ENCODE measurements at regions not wholly inside any gene's neighbourhood (a gene's known extent, or its start where the extent isn't known, plus 50 kb on each side); places are given as distances from the start of the nearest gene placed in this dataset.

- no peak for DNase-seq (ENCODE audit: low read depth, low spot score)
- H3K4me3 ChIP-seq (ENCODE audit: low read length): no peak overlapping the region
These were observed 539.6 kb downstream of the PID1 start for GRCh38 chr2:228731517-228731916.

- DNase-seq (ENCODE audit: low read depth, low spot score): no peak
- no peak overlapping the region for H3K4me3 ChIP-seq (ENCODE audit: low read length)
These were observed 542.1 kb downstream of the PID1 start for GRCh38 chr2:228728961-228729360.

GRCh38 chr2:228725031-228725430 is 543.5 kb upstream of the SPHKAP start:
- no peak overlapping the region for H3K4me3 ChIP-seq (ENCODE audit: low read length)
- DNase-seq (ENCODE audit: low read depth, low spot score): no peak

GRCh38 chr2:228723599-228723998 is 542.1 kb upstream of the SPHKAP start:
- no peak for DNase-seq (ENCODE audit: low read depth, low spot score)

GRCh38 chr2:228722311-228722710 is 540.8 kb upstream of the SPHKAP start:
- no peak overlapping the region for H3K4me3 ChIP-seq (ENCODE audit: low read length)
- DNase-seq (ENCODE audit: low read depth, low spot score): no peak

More at GRCh38 chr2:228723599-228723998, 542.1 kb upstream of the SPHKAP start:
- no peak overlapping the region for H3K4me3 ChIP-seq (ENCODE audit: low read length)

- DNase-seq (ENCODE audit: low read depth, low spot score): no peak
- no peak overlapping the region for H3K4me3 ChIP-seq (ENCODE audit: low read length)
These were observed 539.4 kb upstream of the SPHKAP start for GRCh38 chr2:228720895-228721294.

- H3K4me3 ChIP-seq (ENCODE audit: low read length): no peak overlapping the region
- no peak for DNase-seq (ENCODE audit: low read depth, low spot score)
These were observed 528.4 kb upstream of the SPHKAP start for GRCh38 chr2:228709788-228710371.

- H3K4me3 ChIP-seq (ENCODE audit: low read length): no peak overlapping the region
- no peak for DNase-seq (ENCODE audit: low read depth, low spot score)
These were observed 526.4 kb upstream of the SPHKAP start for GRCh38 chr2:228707846-228708245.

- no peak overlapping the region for H3K4me3 ChIP-seq (ENCODE audit: low read length)
- DNase-seq (ENCODE audit: low read depth, low spot score): no peak
These were observed 523.8 kb upstream of the SPHKAP start for GRCh38 chr2:228705318-228705717.

GRCh38 chr2:228703152-228703551 is 521.7 kb upstream of the SPHKAP start:
- no peak for DNase-seq (ENCODE audit: low read depth, low spot score)
- no peak overlapping the region for H3K4me3 ChIP-seq (ENCODE audit: low read length)

GRCh38 chr2:228701506-228701905 is 520.0 kb upstream of the SPHKAP start:
- no peak overlapping the region for H3K4me3 ChIP-seq (ENCODE audit: low read length)
- DNase-seq (ENCODE audit: low read depth, low spot score): no peak

- peak; percentile 28 for DNase-seq (ENCODE audit: low read depth, low spot score)
- H3K4me3 ChIP-seq (ENCODE audit: low read length): no peak overlapping the region
These were observed 519.2 kb upstream of the SPHKAP start for GRCh38 chr2:228700638-228701037.

GRCh38 chr2:228699888-228700287 is 518.4 kb upstream of the SPHKAP start:
- no peak for DNase-seq (ENCODE audit: low read depth, low spot score)
- H3K4me3 ChIP-seq (ENCODE audit: low read length): no peak overlapping the region

GRCh38 chr2:228699400-228699799 is 517.9 kb upstream of the SPHKAP start:
- H3K4me3 ChIP-seq (ENCODE audit: low read length): no peak overlapping the region
- no peak for DNase-seq (ENCODE audit: low read depth, low spot score)

- H3K4me3 ChIP-seq (ENCODE audit: low read length): no peak overlapping the region
- DNase-seq (ENCODE audit: low read depth, low spot score): no peak
These were observed 517.5 kb upstream of the SPHKAP start for GRCh38 chr2:228698963-228699362.

- no peak for DNase-seq (ENCODE audit: low read depth, low spot score)
- H3K4me3 ChIP-seq (ENCODE audit: low read length): no peak overlapping the region
These were observed 516.0 kb upstream of the SPHKAP start for GRCh38 chr2:228697456-228697855.

GRCh38 chr2:228690681-228691080 is 509.2 kb upstream of the SPHKAP start:
- no peak for DNase-seq (ENCODE audit: low read depth, low spot score)
- no peak overlapping the region for H3K4me3 ChIP-seq (ENCODE audit: low read length)

GRCh38 chr2:228689053-228689452 is 507.6 kb upstream of the SPHKAP start:
- DNase-seq (ENCODE audit: low read depth, low spot score): no peak
- no peak overlapping the region for H3K4me3 ChIP-seq (ENCODE audit: low read length)

- DNase-seq (ENCODE audit: low read depth, low spot score): no peak
These were observed 506.6 kb upstream of the SPHKAP start for GRCh38 chr2:228688007-228688645.

GRCh38 chr2:228681979-228682378 is 500.5 kb upstream of the SPHKAP start:
- no peak for DNase-seq (ENCODE audit: low read depth, low spot score)
- no peak overlapping the region for H3K4me3 ChIP-seq (ENCODE audit: low read length)

More at GRCh38 chr2:228688007-228688645, 506.6 kb upstream of the SPHKAP start:
- no peak overlapping the region for H3K4me3 ChIP-seq (ENCODE audit: low read length)

- DNase-seq (ENCODE audit: low read depth, low spot score): no peak
These were observed 499.9 kb upstream of the SPHKAP start for GRCh38 chr2:228681426-228681825.

More at GRCh38 chr2:228681426-228681825, 499.9 kb upstream of the SPHKAP start:
- no peak overlapping the region for H3K4me3 ChIP-seq (ENCODE audit: low read length)

Data from Jurkat, Clone E6-1 (cell line).